Posterior vena cava (tissue), 2 donors: ENCODE measurements at regions not wholly inside any gene's neighbourhood (a gene's known extent, or its start where the extent isn't known, plus 50 kb on each side); places are given as distances from the start of the nearest gene placed in this dataset.

Experiments used
- DNase-seq: peaks from one replicate; pipeline ENCODE4 v3.0.0-alpha.2; 2020; ENCODE audit warnings: low spot score
- intact Hi-C, 2 donors: fragments of 100-400 bp; cut with DNase I; formaldehyde crosslinking; loops; one replicate each; pipeline versions ENCODE4 v1.14.1 to v1.14.2; 2022 to 2023
- donor health status: DM: yes; HTN: yes; CAD: no.
- donor health status: DM: yes; HTN: yes; CAD: no.

- intact Hi-C loops: no loop called here
- DNase-seq: no peak
Measured at GRCh38 chr12:127083008-127083949, 1183.7 kb upstream of the TMEM132C start.

GRCh38 chr12:127101076-127101475 lies 1165.9 kb upstream of the TMEM132C start:
- intact Hi-C loops: no loop called here
- DNase-seq: no peak

- intact Hi-C loops: no loop called here
- DNase-seq: no peak
Measured at GRCh38 chr12:127106041-127106440, 1160.9 kb upstream of the TMEM132C start.

GRCh38 chr12:127106697-127107096 lies 1160.3 kb upstream of the TMEM132C start:
- intact Hi-C loops: no loop called here
- no peak for DNase-seq

GRCh38 chr12:127107744-127108143 lies 1159.2 kb upstream of the TMEM132C start:
- no peak for DNase-seq
- intact Hi-C loops: no loop called here

- intact Hi-C loops: no loop called here
- DNase-seq: peak; percentile 83
Measured at GRCh38 chr12:127108360-127109215, 1158.4 kb upstream of the TMEM132C start.

GRCh38 chr12:127113945-127114344 lies 1153.0 kb upstream of the TMEM132C start:
- intact Hi-C loops: no loop called here
- DNase-seq: no peak

- intact Hi-C loops: no loop called here
- DNase-seq: no peak
Measured at GRCh38 chr12:127115468-127116035, 1151.4 kb upstream of the TMEM132C start.

GRCh38 chr12:127118251-127118650 lies 1148.7 kb upstream of the TMEM132C start:
- intact Hi-C loops: no loop called here
- DNase-seq: no peak

GRCh38 chr12:127119600-127120140 lies 1147.3 kb upstream of the TMEM132C start:
- no peak for DNase-seq
- intact Hi-C loops: no loop called here

- intact Hi-C loops: no loop called here
- DNase-seq: no peak
Measured at GRCh38 chr12:127120851-127121250, 1146.1 kb upstream of the TMEM132C start.

- no peak for DNase-seq
- intact Hi-C loops: no loop called here
Measured at GRCh38 chr12:127121494-127122084, 1145.4 kb upstream of the TMEM132C start.

- DNase-seq: no peak
- intact Hi-C loops: no loop called here
Measured at GRCh38 chr12:127125607-127126259, 1141.2 kb upstream of the TMEM132C start.

- intact Hi-C loops: no loop called here
- no peak for DNase-seq
Measured at GRCh38 chr12:127126260-127126628, 1140.7 kb upstream of the TMEM132C start.

GRCh38 chr12:127127897-127128296 lies 1139.1 kb upstream of the TMEM132C start:
- intact Hi-C loops: no loop called here
- no peak for DNase-seq

- intact Hi-C loops: no loop called here
Measured at GRCh38 chr12:127130506-127131124, 1136.4 kb upstream of the TMEM132C start.

GRCh38 chr12:127133675-127134335 lies 1133.2 kb upstream of the TMEM132C start:
- intact Hi-C loops: no loop called here
- DNase-seq: no peak

More at GRCh38 chr12:127130506-127131124, 1136.4 kb upstream of the TMEM132C start:
- DNase-seq: no peak
